Heart left ventricle (tissue), 16 donors: ENCODE measurements at regions not wholly inside any gene's neighbourhood (a gene's known extent, or its start where the extent isn't known, plus 50 kb on each side); places are given as distances from the start of the nearest gene placed in this dataset.

Source experiments
- ATAC-seq, 4 donors: fragments of 200-7000 bp; cut with Tn5 transposase; one replicate each; pipeline ENCODE4 v1.9.1; 2020 to 2022; ENCODE audit warnings: moderate library complexity in 4 of 4, mild to moderate bottlenecking in 3 of 4, moderate number of reproducible peaks in 1 of 4
- DNase-seq, 5 donors: peaks; one replicate each; pipeline ENCODE4 v3.0.0-alpha.2; 2020
- H3K27ac ChIP-seq, 12 donors: fragments of 200-600 bp; sonication (generic) in 4 of 12; one replicate each; pipeline versions ENCODE4 v1.5.0 to v1.8.0; 2016 to 2022; ENCODE audit warnings: mild to moderate bottlenecking in 2 of 12
- H3K27me3 ChIP-seq, 9 donors: fragments of 200-600 bp; sonication (generic) in 2 of 9; one replicate each; pipeline versions ENCODE4 v1.5.1 to v1.8.0; 2016 to 2022; ENCODE audit warnings: mild to moderate bottlenecking in 3 of 9
- H3K36me3 ChIP-seq, 9 donors: fragments of 200-600 bp; sonication (generic) in 2 of 9; one replicate each; pipeline versions ENCODE4 v1.5.0 to v1.8.0; 2018 to 2022; ENCODE audit warnings: mild to moderate bottlenecking in 2 of 9
- H3K4me1 ChIP-seq, 12 donors: fragments of 200-600 bp; sonication (generic) in 4 of 12; one replicate each; pipeline versions ENCODE4 v1.5.0 to v1.8.0; 2016 to 2022; ENCODE audit warnings: mild to moderate bottlenecking in 3 of 12
- H3K4me3 ChIP-seq, 12 donors: fragments of 200-600 bp; sonication (generic) in 4 of 12; one replicate each; pipeline versions ENCODE4 v1.5.0 to v1.8.0; 2017 to 2022; ENCODE audit warnings: mild to moderate bottlenecking in 9 of 12, moderate library complexity in 4 of 12
- H3K9me3 ChIP-seq, 12 donors: fragments of 200-600 bp; sonication (generic) in 4 of 12; one replicate each; pipeline versions ENCODE4 v1.5.0 to v1.8.0; 2016 to 2022; ENCODE audit warnings: mild to moderate bottlenecking in 1 of 12
- CTCF ChIP-seq, 12 donors: fragments of 200-600 bp; sonication (generic) in 4 of 12; IDR thresholded peaks; one replicate each; pipeline versions ENCODE4 v1.5.0 to v1.8.0; 2018 to 2022; ENCODE audit warnings: antibody characterized with exemption in 12 of 12, mild to moderate bottlenecking in 5 of 12
- POLR2A ChIP-seq, 2 donors: fragments of 450-650 bp; IDR thresholded peaks; one replicate each; pipeline ENCODE4 v1.6.1; 2017; ENCODE audit warnings: antibody characterized with exemption in 2 of 2, mild to moderate bottlenecking in 2 of 2, moderate library complexity in 2 of 2
- WGBS, 4 donors: extraction: QIAGEN DNeasy Blood & Tissue Kit in 2 of 4; methylation state at CpG; one replicate each; pipeline versions ENCODE4 v1.1.5 to v1.1.7; 2013 to 2018; 5-methylcytosine and 5-hydroxymethylcytosine counted together
- intact Hi-C, 10 donors: fragments of 100-400 bp; cut with DNase I; formaldehyde crosslinking; loops; one replicate each; pipeline versions ENCODE4 v1.11.1 to v1.14.2; 2022
- donor health status: ischemic (EF 13 %, LVEDD 7.1; RV severe dilation, severe dysfunction).
- donor health status: healthy with polysubstance abuse.
- donor health status: DM: no; HTN: yes; CAD: no.
- donor health status: DM: no; HTN: no; CAD: no.
- donor health status: ischemic (EF 25% LVEDD 6.9; RV normal size, moderate dysfunction).
- donor health status: ischemic (EF 25% LVEDD 5.7; RV mildly dilated, moderate dysfunction).
- donor health status: healthy.
- donor health status: DM: yes; HTN: yes; CAD: no.
- donor health status: ischemic (EF 35%, LVEDD 5.7; RV mildly dilated, moderate dysfunction).
- donor health status: nonischemic (EF 11% LVEDD 7.7; RV severe dilation, severe dysfunction).
- donor health status: DM: yes; HTN: yes; CAD: no.
- donor health status: PGD.
- donor health status: ischemic (EF 29% LVEDD 5.4; RV normal size, mild dysfunction).
- donor health status: nonischemic (EF 23%, LVEDD 6.1; RV moderate dilation, normal function).

- peaks cover 0 to 2% (median 0%) of the 10 kb centered on the region in 12 donors for H3K9me3 ChIP-seq
- 45 to 71% (median 50%) methylated on average over 8 of the region's 8 CpGs for WGBS, 4 donors
- H3K27me3 ChIP-seq = peaks cover 0 to 2% (median 0%) of the 10 kb centered on the region in 9 donors
- DNase-seq (peak in 1 of 5 donors; percentile 28), ATAC-seq (peak in 2 of 4 donors; percentile 52 to 65)
- H3K4me1 ChIP-seq = no peaks in the 10 kb centered on the region
- no peak overlapping the region for H3K4me3 ChIP-seq
- H3K27ac ChIP-seq = no peak overlapping the region
- no peaks in the 10 kb centered on the region for H3K36me3 ChIP-seq
- TF ChIP-seq POLR2A (IDR thresholded peaks at IDR 0.05) (no peak), CTCF (IDR thresholded peaks at IDR 0.05) (no peak)
- intact Hi-C loops = no loop called here
Measured at GRCh38 chr4:25552580-25553271, 102.9 kb upstream of the SLC34A2 start.

- DNase-seq (no peak), ATAC-seq (no peak)
- 84 to 91% (median 87%) methylated on average over 4 of the region's 4 CpGs for WGBS, 4 donors
- no peak overlapping the region for H3K27ac ChIP-seq
- TF ChIP-seq POLR2A (IDR thresholded peaks at IDR 0.05) (no peak), CTCF (IDR thresholded peaks at IDR 0.05) (no peak)
- no peaks in the 10 kb centered on the region for H3K36me3 ChIP-seq
- H3K27me3 ChIP-seq = peaks cover 0 to 2% (median 0%) of the 10 kb centered on the region in 9 donors
- intact Hi-C loops = no loop called here
- H3K4me3 ChIP-seq = no peak overlapping the region
- no peaks in the 10 kb centered on the region for H3K9me3 ChIP-seq
- no peaks in the 10 kb centered on the region for H3K4me1 ChIP-seq
Measured at GRCh38 chr4:25559508-25559907, 96.1 kb upstream of the SLC34A2 start.

- H3K27ac ChIP-seq = no peak overlapping the region
- H3K27me3 ChIP-seq = peaks cover 0 to 2% (median 0%) of the 10 kb centered on the region in 9 donors
- intact Hi-C loops = no loop called here
- ATAC-seq (no peak), DNase-seq (no peak)
- TF ChIP-seq CTCF (IDR thresholded peaks at IDR 0.05) (no peak), POLR2A (IDR thresholded peaks at IDR 0.05) (no peak)
- no peaks in the 10 kb centered on the region for H3K9me3 ChIP-seq
- WGBS, 4 donors = 63 to 73% (median 69%) methylated on average over 8 of the region's 8 CpGs
- no peaks in the 10 kb centered on the region for H3K36me3 ChIP-seq
- no peaks in the 10 kb centered on the region for H3K4me1 ChIP-seq
- H3K4me3 ChIP-seq = no peak overlapping the region
Measured at GRCh38 chr4:25560605-25561004, 95.0 kb upstream of the SLC34A2 start.

GRCh38 chr4:25563071-25563564, 92.5 kb upstream of the SLC34A2 start:
- WGBS, 4 donors = 70 to 76% (median 73%) methylated on average over 8 of the region's 8 CpGs
- intact Hi-C loops = no loop called here
- TF ChIP-seq CTCF (IDR thresholded peaks at IDR 0.05) = no peak
- no peak for TF ChIP-seq POLR2A (IDR thresholded peaks at IDR 0.05)
- Histone ChIP-seq H3K27ac (no peak overlapping the region), H3K4me3 (no peak overlapping the region), H3K36me3 (no peaks in the 10 kb centered on the region), H3K27me3 (peaks cover 0 to 2% (median 0%) of the 10 kb centered on the region in 9 donors), H3K4me1 (no peaks in the 10 kb centered on the region), H3K9me3 (no peaks in the 10 kb centered on the region)
- DNase-seq (no peak), ATAC-seq (no peak)
